HepG2 (cell line): ENCODE measurements at regions not wholly inside any gene's neighbourhood (a gene's known extent, or its start where the extent isn't known, plus 50 kb on each side); places are given as distances from the start of the nearest gene placed in this dataset.

ENCODE experiments used
- MAZ ChIP-seq, 2 experiments: sonication (generic) in 1 of 2; formaldehyde crosslinking in 1 of 2; IDR thresholded peaks; 2 replicates each; pipeline versions ENCODE4 v1.5.0 to v1.6.1; 2012 to 2020; ENCODE audit warnings: low read depth in 2 of 2, mild to moderate bottlenecking in 2 of 2, borderline replicate concordance in 1 of 2, improper control_type of control experiment in 1 of 2, low read length in 1 of 2, missing genetic modification reagents in 1 of 2, moderate library complexity in 1 of 2
- SMAD1 ChIP-seq: sonication (generic); formaldehyde crosslinking; IDR thresholded peaks from 2 replicates; pipeline ENCODE4 v1.4.0; 2020; ENCODE audit warnings: missing genetic modification reagents, low read depth, mild to moderate bottlenecking, borderline replicate concordance
- ZKSCAN5 ChIP-seq: sonication (generic); formaldehyde crosslinking; IDR thresholded peaks from 2 replicates; pipeline ENCODE4 v1.5.1; 2020; ENCODE audit warnings: mild to moderate bottlenecking, missing genetic modification reagents
- ZNF530 ChIP-seq: sonication (generic); formaldehyde crosslinking; IDR thresholded peaks from 2 replicates; pipeline ENCODE4 v1.5.0; 2020; ENCODE audit warnings: low read depth, mild to moderate bottlenecking, missing genetic modification reagents
- small RNA-seq, 3 experiments: library from RNA; depleted of rRNA; stranded (forward); fragments of <200 nt; gene quantifications; one replicate each; pipeline ENCODE3, GENCODE V24; 2012; ENCODE audit warnings: low read depth in 2 of 3, low replicate concordance in 1 of 3; ENCODE audit not compliant: insufficient read length in 3 of 3, insufficient read depth in 2 of 3
- TF ChIP-seq, protein P1 (sequence below): sonication (generic); formaldehyde crosslinking; IDR thresholded peaks from 2 replicates; pipeline ENCODE4 v1.8.1; 2023; ENCODE audit warnings: missing genetic modification reagents, mild to moderate bottlenecking, borderline replicate concordance

DNA sequence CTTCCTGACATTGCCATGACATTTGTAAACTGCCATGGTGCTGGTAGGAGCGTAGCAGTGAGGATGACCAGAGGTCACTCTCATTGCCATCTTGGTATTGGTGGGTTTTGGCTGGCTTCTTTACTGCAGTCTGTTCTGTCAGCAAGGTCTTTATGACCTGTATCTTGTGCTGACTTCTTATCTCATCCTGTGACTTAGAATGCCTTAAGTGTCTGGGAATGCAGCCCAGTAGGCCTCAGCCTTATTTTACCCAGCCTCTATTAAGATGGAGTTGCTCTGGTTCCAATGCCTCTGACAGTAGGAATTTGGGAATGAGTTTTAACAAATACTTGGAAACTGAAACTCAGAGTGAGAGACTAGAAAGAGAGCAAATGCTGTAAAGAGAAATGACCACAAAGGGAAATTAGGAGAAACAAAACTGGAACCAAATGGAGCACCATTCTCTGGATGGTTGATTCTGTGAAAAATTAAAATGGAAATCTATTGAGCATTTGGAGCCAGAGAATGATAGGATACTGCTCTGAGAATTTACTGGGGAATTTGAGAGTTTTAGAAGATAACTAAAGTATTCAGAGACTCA lies 50.1 kb upstream of the RHOU start (continued):
- TF ChIP-seq MAZ (IDR thresholded peaks at IDR 0.05; ENCODE audit: borderline replicate concordance, low read depth, low read length) (no peak), MAZ (CRISPR knock-in tag; IDR thresholded peaks at IDR 0.05; ENCODE audit: low read depth) (no peak), ZNF530 (CRISPR knock-in tag) (no peak), SMAD1 (CRISPR knock-in tag) (no peak), ZKSCAN5 (CRISPR knock-in tag) (no peak)
- TF ChIP-seq, protein P1, sequence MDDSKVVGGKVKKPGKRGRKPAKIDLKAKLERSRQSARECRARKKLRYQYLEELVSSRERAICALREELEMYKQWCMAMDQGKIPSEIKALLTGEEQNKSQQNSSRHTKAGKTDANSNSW, result no peak

Small RNA genes in the stretch of these regions (small RNA-seq; reads per million reads assigned to genes)
- 0 reads per million in 3 experiments for gene RF00432
- 0 reads per million in 3 experiments for gene RNA5S10
- gene RNA5S11, result 0 reads per million in 3 experiments
- 0 reads per million in 3 experiments for gene RNA5S12
- gene RNA5S13, result 0 reads per million in 3 experiments
- gene RNA5S14, result 0 reads per million in 3 experiments
- 0 reads per million in 3 experiments for gene RNA5S15
- gene RNA5S16, result 0 reads per million in 3 experiments
- gene RNA5S17, result 0 reads per million in 3 experiments
- gene RNA5S2, result 0 reads per million in 3 experiments
- gene RNA5S3, result 0 reads per million in 3 experiments
- gene RNA5S4, result 0 reads per million in 3 experiments
- gene RNA5S5, result 0 reads per million in 3 experiments
- gene RNA5S6, result 0 reads per million in 3 experiments
- 0 reads per million in 3 experiments for gene RNA5S7
- gene RNA5S8, result 0 reads per million in 3 experiments
- gene RNA5S9, result 0 reads per million in 3 experiments
- 0 reads per million in 3 experiments for gene RNA5SP18
